Activated naive CD8-positive, alpha-beta T cell treated with anti-CD3 and anti-CD28 coated beads, Interleukin-2, amount 10 ng/mL, durations not matched to agents 7 days and 5 days (primary cell): ENCODE measurements at regions not wholly inside any gene's neighbourhood (a gene's known extent, or its start where the extent isn't known, plus 50 kb on each side); places are given as distances from the start of the nearest gene placed in this dataset.

Source experiments
- ATAC-seq: fragments of 150-1000 bp; cut with Tn5 transposase; one replicate; pipeline ENCODE4 v1.10.0; 2021; ENCODE audit warnings: low read depth, moderate library complexity
- POLR2A ChIA-PET: fragments of 350-600 bp; sonication (Branson Sonifier 250); formaldehyde crosslinking; loops from one replicate; lab custom pipeline; 2021; ENCODE audit warnings: antibody characterized with exemption; lab: Charles Lee
- DNase-seq: peaks from one replicate; pipeline ENCODE4 v3.0.0; 2021
- H3K27ac Mint-ChIP-seq: one replicate; pipeline ENCODE4 v1.8.0; 2022; ENCODE audit warnings: mild to moderate bottlenecking, mixed read lengths
- H3K27me3 Mint-ChIP-seq: one replicate; pipeline ENCODE4 v1.8.0; 2022; ENCODE audit warnings: mild to moderate bottlenecking, moderate library complexity, mixed read lengths
- H3K36me3 Mint-ChIP-seq: one replicate; pipeline ENCODE4 v1.8.0; 2021; ENCODE audit warnings: mild to moderate bottlenecking, mixed read lengths
- H3K4me1 Mint-ChIP-seq: one replicate; pipeline ENCODE4 v1.8.0; 2021; ENCODE audit warnings: mixed read lengths
- H3K4me3 Mint-ChIP-seq: one replicate; pipeline ENCODE4 v1.8.0; 2022; ENCODE audit warnings: mild to moderate bottlenecking, moderate library complexity, mixed read lengths
- H3K9me3 Mint-ChIP-seq: one replicate; pipeline ENCODE4 v1.8.0; 2021; ENCODE audit warnings: mixed read lengths

GRCh38 chr2:128389388-128390086 lies 70.9 kb upstream of the HS6ST1 start:
- no peak overlapping the region for H3K27ac Mint-ChIP-seq
- ATAC-seq (no peak), DNase-seq (peak; percentile 8)
- peaks cover 9% of the 10 kb centered on the region for H3K27me3 Mint-ChIP-seq
- no peak overlapping the region for H3K4me3 Mint-ChIP-seq
- no peaks in the 10 kb centered on the region for H3K4me1 Mint-ChIP-seq
- H3K9me3 Mint-ChIP-seq, result no peaks in the 10 kb centered on the region
- H3K36me3 Mint-ChIP-seq, result no peaks in the 10 kb centered on the region
- POLR2A ChIA-PET, result no interaction called here

DNA sequence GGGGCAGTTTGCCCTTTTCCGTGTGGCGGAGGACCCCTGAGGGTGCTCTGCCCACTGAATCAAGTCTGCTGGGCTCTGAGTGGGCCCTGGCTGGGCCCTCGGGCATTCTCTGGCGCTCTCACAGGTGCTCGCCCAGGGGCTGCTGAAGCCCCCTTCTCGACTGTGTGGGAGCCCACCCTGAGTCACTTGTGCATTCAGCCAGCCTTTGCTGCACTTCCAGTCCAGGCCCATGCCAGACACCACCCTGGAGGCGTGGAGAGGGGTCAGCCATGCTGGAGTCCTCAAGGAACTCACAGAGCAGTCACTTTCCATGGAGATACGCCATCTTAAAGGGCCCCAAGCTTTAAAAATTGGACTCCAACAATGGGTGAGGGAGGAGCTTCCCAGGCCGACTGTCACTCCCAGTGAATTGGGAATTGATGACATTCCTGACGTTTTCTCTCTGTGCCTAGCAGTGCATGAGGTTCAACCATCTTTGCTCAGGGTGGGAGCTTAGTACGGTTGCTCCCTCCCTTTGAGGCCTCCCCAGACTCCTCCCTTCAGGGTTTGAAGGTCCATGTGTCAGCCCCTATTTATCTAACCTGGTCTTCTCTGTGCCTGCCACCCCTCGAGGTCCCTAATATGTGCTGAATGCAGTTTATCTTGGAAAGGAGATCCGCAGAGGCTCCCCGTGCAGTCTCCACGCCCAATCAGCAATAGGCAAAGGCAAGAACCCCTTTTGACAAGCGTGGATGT lies 71.8 kb upstream of the HS6ST1 start:
- Mint-ChIP-seq H3K27ac (no peak overlapping the region), H3K4me3 (no peak overlapping the region), H3K9me3 (no peaks in the 10 kb centered on the region), H3K4me1 (no peaks in the 10 kb centered on the region), H3K36me3 (no peaks in the 10 kb centered on the region), H3K27me3 (peaks cover 9% of the 10 kb centered on the region)
- ATAC-seq (no peak), DNase-seq (no peak)
- POLR2A ChIA-PET, result no interaction called here

DNA sequence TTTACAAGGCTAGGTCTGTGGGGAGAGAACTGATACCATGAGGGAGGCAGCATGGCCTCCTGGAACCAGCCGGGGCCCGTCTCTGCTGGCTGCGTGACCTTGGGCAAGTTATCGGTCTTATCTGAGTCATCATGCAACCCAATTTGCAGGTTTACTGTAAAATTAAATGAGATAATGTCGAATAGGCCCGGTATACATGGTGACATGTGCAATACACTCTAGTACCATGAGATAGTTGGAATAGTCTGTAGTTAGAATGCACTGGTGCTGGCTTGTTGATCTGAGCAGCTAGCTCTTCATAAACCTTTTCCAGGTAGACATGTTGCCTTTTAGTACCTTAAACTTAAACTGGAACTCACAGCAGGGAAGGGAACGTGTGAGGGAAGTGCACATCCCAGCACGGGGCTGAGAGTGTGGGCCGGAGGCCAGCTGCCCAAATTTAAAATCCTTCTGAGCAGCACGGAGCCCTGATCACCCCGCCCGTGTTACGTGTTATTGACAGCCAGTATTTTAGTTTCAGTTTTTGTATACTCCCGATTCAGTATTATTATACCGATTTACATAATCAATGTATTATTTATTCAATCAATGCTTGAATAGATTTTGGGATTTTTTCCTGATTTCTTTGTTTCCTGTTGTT lies 72.4 kb upstream of the HS6ST1 start:
- Mint-ChIP-seq H3K36me3 (no peaks in the 10 kb centered on the region), H3K27ac (no peak overlapping the region), H3K4me1 (no peaks in the 10 kb centered on the region), H3K27me3 (peaks cover 9% of the 10 kb centered on the region), H3K4me3 (no peak overlapping the region), H3K9me3 (no peaks in the 10 kb centered on the region)
- no peak for DNase-seq
- no peak for ATAC-seq
- POLR2A ChIA-PET, result no interaction called here

DNA sequence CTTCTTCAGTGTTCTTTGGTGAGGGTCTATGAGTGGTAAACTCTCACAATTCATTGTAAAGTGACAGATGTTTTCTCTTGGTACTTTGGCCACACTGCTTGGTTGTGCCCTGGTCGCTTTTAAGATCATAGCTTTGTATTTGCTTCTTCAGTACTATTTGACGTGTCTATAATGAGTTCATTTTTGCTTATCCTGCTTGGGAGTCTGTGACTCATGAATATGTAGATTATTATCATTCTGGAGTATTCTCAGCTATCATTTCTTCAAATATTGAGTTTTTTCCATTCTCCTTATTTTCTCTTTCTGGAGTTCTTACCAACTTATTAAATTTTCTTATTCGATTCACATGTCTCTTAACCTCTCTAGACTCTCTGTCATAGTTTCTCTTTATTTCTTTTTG lies 73.0 kb upstream of the HS6ST1 start:
- POLR2A ChIA-PET, result no interaction called here
- no peaks in the 10 kb centered on the region for H3K9me3 Mint-ChIP-seq
- no peak for ATAC-seq
- H3K4me3 Mint-ChIP-seq, result no peak overlapping the region
- no peaks in the 10 kb centered on the region for H3K4me1 Mint-ChIP-seq
- no peak for DNase-seq
- H3K27me3 Mint-ChIP-seq, result peaks cover 9% of the 10 kb centered on the region
- H3K27ac Mint-ChIP-seq, result no peak overlapping the region
- H3K36me3 Mint-ChIP-seq, result no peaks in the 10 kb centered on the region

- peaks cover 7% of the 10 kb centered on the region for H3K27me3 Mint-ChIP-seq
- DNase-seq (no peak), ATAC-seq (no peak)
- H3K27ac Mint-ChIP-seq, result no peak overlapping the region
- no peaks in the 10 kb centered on the region for H3K4me1 Mint-ChIP-seq
- POLR2A ChIA-PET, result no interaction called here
- H3K36me3 Mint-ChIP-seq, result no peaks in the 10 kb centered on the region
- no peaks in the 10 kb centered on the region for H3K9me3 Mint-ChIP-seq
- no peak overlapping the region for H3K4me3 Mint-ChIP-seq
Measured at GRCh38 chr2:128392207-128392606, 73.5 kb upstream of the HS6ST1 start.

- H3K4me3 Mint-ChIP-seq, result no peak overlapping the region
- H3K27ac Mint-ChIP-seq, result no peak overlapping the region
- POLR2A ChIA-PET, result interaction anchor here (0.6 kb wide), 1 partner anchor 11 kb away, joined by 7 read pairs; no protein-coding TSS in a partner anchor
- ATAC-seq, result no peak
- DNase-seq, result no peak
- peaks cover 12% of the 10 kb centered on the region for H3K27me3 Mint-ChIP-seq
- H3K4me1 Mint-ChIP-seq, result no peaks in the 10 kb centered on the region
- no peaks in the 10 kb centered on the region for H3K9me3 Mint-ChIP-seq
- H3K36me3 Mint-ChIP-seq, result no peaks in the 10 kb centered on the region
Measured at GRCh38 chr2:128394007-128394730, 75.5 kb upstream of the HS6ST1 start.

DNA sequence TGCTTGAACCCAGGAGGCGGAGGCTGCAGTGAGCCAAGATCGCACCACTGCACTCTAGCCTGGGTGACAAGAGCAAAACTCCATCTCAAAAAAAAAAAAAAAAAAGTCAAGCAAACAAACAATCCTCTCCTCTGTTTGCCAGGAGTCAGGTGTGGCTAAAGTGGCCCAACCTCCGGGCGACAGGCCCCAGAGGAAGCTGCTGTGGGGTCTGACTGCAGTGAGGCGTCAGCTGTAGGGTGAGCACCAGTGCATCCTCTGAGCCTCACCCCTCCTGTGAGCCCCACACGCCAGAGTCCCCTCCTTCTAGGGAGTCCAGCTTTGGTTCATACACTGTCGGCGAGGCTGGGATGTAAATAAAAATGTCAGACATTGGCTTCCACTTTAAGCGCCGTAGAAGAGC lies 76.5 kb upstream of the HS6ST1 start:
- no peak for ATAC-seq
- DNase-seq, result no peak
- Mint-ChIP-seq H3K27me3 (peaks cover 19% of the 10 kb centered on the region), H3K27ac (no peak overlapping the region), H3K36me3 (no peaks in the 10 kb centered on the region), H3K4me1 (peaks cover 1% of the 10 kb centered on the region), H3K4me3 (no peak overlapping the region), H3K9me3 (no peaks in the 10 kb centered on the region)
- POLR2A ChIA-PET, result no interaction called here

DNA sequence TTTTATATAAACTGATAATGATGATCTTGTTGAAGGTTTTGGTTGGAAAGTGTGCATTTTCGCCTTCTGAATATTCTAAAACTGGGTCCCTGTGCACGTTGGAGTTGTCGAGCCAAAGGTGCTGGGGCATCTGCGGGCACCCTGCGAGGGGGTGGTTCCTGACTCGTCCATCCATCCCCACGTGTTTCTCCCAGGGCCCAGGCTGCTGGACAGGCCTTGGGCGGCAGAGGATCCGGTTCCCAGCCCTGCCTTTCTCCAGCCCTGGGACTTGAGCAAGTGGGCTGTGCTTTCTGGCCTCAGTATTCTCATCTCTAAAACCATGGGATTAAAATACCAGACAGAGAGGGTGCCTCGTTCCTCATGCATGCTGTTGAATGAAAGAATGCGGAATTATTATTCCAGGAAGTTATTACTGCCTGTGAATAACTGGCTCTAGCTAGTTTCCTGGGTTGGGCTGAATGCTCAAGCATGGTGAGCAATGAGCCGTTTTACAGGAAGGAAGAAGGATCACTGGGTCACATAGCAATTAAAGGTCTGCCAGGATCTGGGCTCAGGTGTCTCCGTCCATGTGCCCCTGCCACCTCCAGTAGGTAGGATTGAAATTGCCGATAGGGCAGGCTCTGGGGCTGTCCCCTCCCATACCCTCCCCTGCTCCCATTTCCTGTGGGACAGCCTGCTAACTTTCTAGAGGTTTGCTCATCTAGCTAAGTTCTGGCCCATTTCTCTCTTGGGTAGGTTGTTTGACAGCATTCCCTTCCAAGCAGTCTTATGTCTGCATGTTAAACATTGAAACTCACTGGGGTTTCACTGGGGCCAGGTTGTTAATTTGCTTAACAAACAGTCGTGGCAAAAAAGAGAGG lies 77.2 kb upstream of the HS6ST1 start:
- POLR2A ChIA-PET, result no interaction called here
- ATAC-seq (no peak), DNase-seq (no peak)
- Mint-ChIP-seq H3K9me3 (peaks cover 2% of the 10 kb centered on the region), H3K27ac (no peak overlapping the region), H3K4me1 (peaks cover 3% of the 10 kb centered on the region), H3K36me3 (no peaks in the 10 kb centered on the region), H3K27me3 (peaks cover 25% of the 10 kb centered on the region), H3K4me3 (no peak overlapping the region)

DNA sequence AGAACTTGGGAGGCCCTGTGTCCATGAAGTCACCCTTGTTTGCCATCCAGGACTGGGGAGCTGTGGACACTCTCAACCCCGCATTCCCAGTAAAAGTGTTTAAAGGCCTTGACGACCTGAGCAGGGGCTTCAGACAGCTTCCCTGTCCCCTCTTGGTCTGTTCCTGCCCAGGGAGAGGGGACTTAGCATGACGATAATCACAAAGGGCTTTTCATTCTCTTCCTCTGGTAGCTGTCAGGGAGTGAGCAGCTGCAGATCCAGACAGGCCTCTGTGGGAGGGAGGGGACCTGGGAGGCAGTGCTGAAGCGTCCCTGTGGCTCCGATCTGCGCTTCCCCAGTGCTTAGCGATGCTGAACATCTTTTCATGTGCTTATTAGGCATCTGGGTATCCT lies 77.8 kb upstream of the HS6ST1 start:
- no peak overlapping the region for H3K27ac Mint-ChIP-seq
- no peak for ATAC-seq
- no peak for DNase-seq
- no peaks in the 10 kb centered on the region for H3K36me3 Mint-ChIP-seq
- peaks cover 27% of the 10 kb centered on the region for H3K27me3 Mint-ChIP-seq
- H3K9me3 Mint-ChIP-seq, result peaks cover 2% of the 10 kb centered on the region
- POLR2A ChIA-PET, result no interaction called here
- no peak overlapping the region for H3K4me3 Mint-ChIP-seq
- peaks cover 3% of the 10 kb centered on the region for H3K4me1 Mint-ChIP-seq

GRCh38 chr2:128396946-128397345 lies 78.3 kb upstream of the HS6ST1 start:
- ATAC-seq (no peak), DNase-seq (no peak)
- POLR2A ChIA-PET, result no interaction called here
- Mint-ChIP-seq H3K27me3 (peaks cover 30% of the 10 kb centered on the region), H3K27ac (no peak overlapping the region), H3K4me1 (peaks cover 3% of the 10 kb centered on the region), H3K36me3 (no peaks in the 10 kb centered on the region), H3K9me3 (peaks cover 2% of the 10 kb centered on the region), H3K4me3 (no peak overlapping the region)

GRCh38 chr2:128399256-128399655 lies 80.6 kb upstream of the HS6ST1 start:
- H3K27ac Mint-ChIP-seq, result no peak overlapping the region
- H3K27me3 Mint-ChIP-seq, result peaks cover 40% of the 10 kb centered on the region
- no peak overlapping the region for H3K4me3 Mint-ChIP-seq
- peaks cover 2% of the 10 kb centered on the region for H3K9me3 Mint-ChIP-seq
- POLR2A ChIA-PET, result no interaction called here
- peaks cover 3% of the 10 kb centered on the region for H3K4me1 Mint-ChIP-seq
- ATAC-seq (no peak), DNase-seq (no peak)
- H3K36me3 Mint-ChIP-seq, result no peaks in the 10 kb centered on the region

DNA sequence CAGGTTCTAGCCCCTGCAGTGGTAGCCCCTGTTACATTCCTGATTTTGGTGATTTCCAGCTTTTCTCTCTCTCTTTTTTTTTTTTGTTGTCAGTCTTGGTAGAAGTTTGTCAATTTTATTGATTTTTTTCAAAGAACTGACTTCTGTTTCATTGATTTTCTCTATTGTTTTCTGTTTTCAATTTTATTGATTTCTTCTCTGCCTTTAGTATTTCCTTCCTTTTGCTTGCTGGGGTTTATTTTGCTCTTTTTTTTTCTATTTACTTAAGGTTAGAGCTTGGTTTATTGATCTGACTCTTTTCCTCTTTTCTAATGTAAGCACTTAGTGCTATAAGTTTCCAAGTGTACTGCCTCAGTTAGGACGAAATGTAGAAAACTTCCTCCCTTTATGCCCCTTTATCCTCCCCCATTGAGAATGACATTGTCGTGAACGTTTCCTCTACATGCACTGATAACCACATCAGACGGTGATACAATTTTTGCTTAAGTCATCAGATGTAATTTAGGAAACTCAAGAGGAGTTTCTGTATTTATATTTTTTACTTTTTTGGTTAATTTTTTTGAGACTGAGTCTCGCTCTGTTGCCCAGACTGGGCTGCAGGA lies 81.1 kb upstream of the HS6ST1 start:
- POLR2A ChIA-PET, result no interaction called here
- H3K4me1 Mint-ChIP-seq, result peaks cover 3% of the 10 kb centered on the region

More for the DNA sequence above, 81.1 kb upstream of the HS6ST1 start:
- peaks cover 42% of the 10 kb centered on the region for H3K27me3 Mint-ChIP-seq
- no peaks in the 10 kb centered on the region for H3K36me3 Mint-ChIP-seq
- DNase-seq, result no peak
- H3K27ac Mint-ChIP-seq, result no peak overlapping the region
- H3K4me3 Mint-ChIP-seq, result no peak overlapping the region
- H3K9me3 Mint-ChIP-seq, result peaks cover 2% of the 10 kb centered on the region
- no peak for ATAC-seq
